OCI-LY3 (cell line): ENCODE measurements at regions not wholly inside any gene's neighbourhood (a gene's known extent, or its start where the extent isn't known, plus 50 kb on each side); places are given as distances from the start of the nearest gene placed in this dataset.

Experiments
- EZH2phosphoT487 ChIP-seq: fragments of 200-600 bp; shearing (Covaris generic); IDR thresholded peaks from 2 replicates; pipeline ENCODE4 v1.6.1; 2018; ENCODE audit warnings: antibody characterized with exemption, mixed run types, low read depth
- TF ChIP-seq, protein P1 (sequence below): fragments of 200-600, 300-600 bp; sonication (generic); IDR thresholded peaks from 2 replicates; pipeline ENCODE4 v1.5.1; 2014; ENCODE audit warnings: antibody characterized with exemption, low read length, low read depth

DNA sequence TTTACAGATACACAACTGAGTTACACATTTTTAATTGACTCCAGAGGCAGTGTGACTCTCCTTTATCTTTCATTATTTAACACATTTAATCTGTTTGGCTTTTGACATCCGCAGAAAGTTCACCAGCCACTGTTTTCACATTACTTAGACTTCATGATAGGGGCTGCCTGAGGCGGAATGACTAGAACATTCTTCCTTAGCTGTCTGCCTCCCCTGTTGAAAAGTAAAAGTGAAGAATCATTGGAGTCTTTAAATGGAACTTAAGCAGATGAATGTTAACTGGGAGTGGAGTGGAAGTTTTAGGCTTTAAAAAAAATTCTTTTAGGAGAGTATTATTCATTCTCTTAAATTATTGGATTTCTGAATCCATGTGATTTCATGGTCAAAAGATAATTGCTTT, 229.2 kb upstream of the MTNR1B start:
- TF ChIP-seq, protein P1, sequence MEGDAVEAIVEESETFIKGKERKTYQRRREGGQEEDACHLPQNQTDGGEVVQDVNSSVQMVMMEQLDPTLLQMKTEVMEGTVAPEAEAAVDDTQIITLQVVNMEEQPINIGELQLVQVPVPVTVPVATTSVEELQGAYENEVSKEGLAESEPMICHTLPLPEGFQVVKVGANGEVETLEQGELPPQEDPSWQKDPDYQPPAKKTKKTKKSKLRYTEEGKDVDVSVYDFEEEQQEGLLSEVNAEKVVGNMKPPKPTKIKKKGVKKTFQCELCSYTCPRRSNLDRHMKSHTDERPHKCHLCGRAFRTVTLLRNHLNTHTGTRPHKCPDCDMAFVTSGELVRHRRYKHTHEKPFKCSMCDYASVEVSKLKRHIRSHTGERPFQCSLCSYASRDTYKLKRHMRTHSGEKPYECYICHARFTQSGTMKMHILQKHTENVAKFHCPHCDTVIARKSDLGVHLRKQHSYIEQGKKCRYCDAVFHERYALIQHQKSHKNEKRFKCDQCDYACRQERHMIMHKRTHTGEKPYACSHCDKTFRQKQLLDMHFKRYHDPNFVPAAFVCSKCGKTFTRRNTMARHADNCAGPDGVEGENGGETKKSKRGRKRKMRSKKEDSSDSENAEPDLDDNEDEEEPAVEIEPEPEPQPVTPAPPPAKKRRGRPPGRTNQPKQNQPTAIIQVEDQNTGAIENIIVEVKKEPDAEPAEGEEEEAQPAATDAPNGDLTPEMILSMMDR = no peak
- no peak for TF ChIP-seq EZH2phosphoT487
